ENCODE measurements at regions not wholly inside any gene's neighbourhood (a gene's known extent, or its start where the extent isn't known, plus 50 kb on each side); places are given as distances from the start of the nearest gene placed in this dataset.
"Not testable (repeated sequence)": the region's sequence is repeated elsewhere in the genome, so short reads cannot be mapped to it uniquely, and the experiment has no call there.

GRCh38 chr4:154164931-154165839, 326.4 kb downstream of the DCHS2 start:
- Histone ChIP-seq H3K9me3 (no peaks in the 10 kb centered on the region), H3K4me1 (no peaks in the 10 kb centered on the region), H3K27ac (no peak overlapping the region), H3K4me3 (no peak overlapping the region), H3K36me3 (no peaks in the 10 kb centered on the region), H3K27me3 (no peaks in the 10 kb centered on the region)
- ATAC-seq, result peak in 3 of 4 donors; percentile 26 to 69 (median 67)
- FAIRE-seq, result no peak
- WGBS, 2 donors, result 44 to 59% methylated on average over 1 of the region's 1 CpG
- no peak for TF ChIP-seq CTCF (IDR thresholded peaks at IDR 0.05)
- intact Hi-C loops (cut with DNase I), result no loop called here
- DNase-seq, result peak in 1 of 6 donors; percentile 18

- FAIRE-seq (no peak), DNase-seq (no peak), ATAC-seq (no peak)
- TF ChIP-seq CTCF (IDR thresholded peaks at IDR 0.05), result no peak
- Histone ChIP-seq H3K36me3 (no peaks in the 10 kb centered on the region), H3K27ac (no peak overlapping the region), H3K4me3 (no peak overlapping the region), H3K27me3 (no peaks in the 10 kb centered on the region), H3K4me1 (no peaks in the 10 kb centered on the region), H3K9me3 (no peaks in the 10 kb centered on the region)
- 37 to 38% methylated on average over 5 of the region's 5 CpGs for WGBS, 2 donors
- intact Hi-C loops (cut with DNase I), result no loop called here
Observed at GRCh38 chr4:154160519-154161301, 330.9 kb downstream of the DCHS2 start.

- no peak overlapping the region for H3K27ac ChIP-seq
- H3K4me1 ChIP-seq, result no peaks in the 10 kb centered on the region
- no peaks in the 10 kb centered on the region for H3K27me3 ChIP-seq
- no peaks in the 10 kb centered on the region for H3K36me3 ChIP-seq
- 64 to 72% methylated on average over 6 of the region's 6 CpGs for WGBS, 2 donors
- ATAC-seq (no peak), FAIRE-seq (no peak), DNase-seq (no peak)
- no peak for TF ChIP-seq CTCF (IDR thresholded peaks at IDR 0.05)
- H3K4me3 ChIP-seq, result no peak overlapping the region
- H3K9me3 ChIP-seq, result no peaks in the 10 kb centered on the region
- intact Hi-C loops (cut with DNase I), result no loop called here
Observed at GRCh38 chr4:154158361-154159155, 333.0 kb downstream of the DCHS2 start.

GRCh38 chr4:154152546-154152945, 339.1 kb downstream of the DCHS2 start:
- Histone ChIP-seq H3K4me1 (no peaks in the 10 kb centered on the region), H3K9me3 (no peaks in the 10 kb centered on the region), H3K36me3 (no peaks in the 10 kb centered on the region), H3K27me3 (no peaks in the 10 kb centered on the region), H3K27ac (no peak overlapping the region), H3K4me3 (no peak overlapping the region)
- DNase-seq, result no peak
- 91 to 92% methylated on average over 13 of the region's 13 CpGs for WGBS, 2 donors
- intact Hi-C loops (cut with DNase I), result no loop called here
- no peak for FAIRE-seq
- TF ChIP-seq CTCF (IDR thresholded peaks at IDR 0.05), result no peak
- ATAC-seq, result no peak

- ATAC-seq; DNase-seq; intact Hi-C loops (cut with DNase I); H3K27me3 ChIP-seq; FAIRE-seq; H3K4me3 ChIP-seq; H3K27ac ChIP-seq; H3K9me3 ChIP-seq; H3K36me3 ChIP-seq; H3K4me1 ChIP-seq: not testable (repeated sequence)
- WGBS, 2 donors, result 81 to 85% methylated on average over 5 of the region's 5 CpGs
Observed at GRCh38 chr4:154149236-154149635, 342.4 kb downstream of the DCHS2 start.
